Endothelial cell (in vitro differentiated cells): ENCODE measurements at regions not wholly inside any gene's neighbourhood (a gene's known extent, or its start where the extent isn't known, plus 50 kb on each side); places are given as distances from the start of the nearest gene placed in this dataset.

Experiments
- DNase-seq: peaks from one replicate; pipeline ENCODE4 v3.0.0; 2021; ENCODE audit warnings: low spot score
- H3K27ac Mint-ChIP-seq: one replicate; pipeline ENCODE4 v1.8.0; 2021; ENCODE audit warnings: mixed read lengths, inconsistent platforms; ENCODE audit not compliant: unreplicated experiment
- H3K27me3 Mint-ChIP-seq: one replicate; pipeline ENCODE4 v1.8.0; 2021; ENCODE audit warnings: mild to moderate bottlenecking, moderate library complexity, mixed read lengths, inconsistent platforms; ENCODE audit not compliant: unreplicated experiment
- H3K36me3 Mint-ChIP-seq: one replicate; pipeline ENCODE4 v1.8.0; 2021; ENCODE audit warnings: mild to moderate bottlenecking, low read depth, mixed read lengths, inconsistent platforms; ENCODE audit not compliant: unreplicated experiment
- H3K4me1 Mint-ChIP-seq: one replicate; pipeline ENCODE4 v1.8.0; 2021; ENCODE audit warnings: mild to moderate bottlenecking, mixed read lengths, inconsistent platforms; ENCODE audit not compliant: unreplicated experiment
- H3K4me3 Mint-ChIP-seq: one replicate; pipeline ENCODE4 v1.8.0; 2021; ENCODE audit warnings: mild to moderate bottlenecking, mixed read lengths, inconsistent platforms; ENCODE audit not compliant: unreplicated experiment
- H3K9me3 Mint-ChIP-seq: one replicate; pipeline ENCODE4 v1.8.0; 2021; ENCODE audit warnings: mixed read lengths, inconsistent platforms; ENCODE audit not compliant: unreplicated experiment
- TF ChIP-seq, protein P1 (sequence below): fragments of 200-600 bp; sonication (generic); IDR thresholded peaks from one replicate; pipeline ENCODE4 v1.5.0; 2021; ENCODE audit warnings: antibody characterized with exemption; ENCODE audit not compliant: unreplicated experiment

DNA sequence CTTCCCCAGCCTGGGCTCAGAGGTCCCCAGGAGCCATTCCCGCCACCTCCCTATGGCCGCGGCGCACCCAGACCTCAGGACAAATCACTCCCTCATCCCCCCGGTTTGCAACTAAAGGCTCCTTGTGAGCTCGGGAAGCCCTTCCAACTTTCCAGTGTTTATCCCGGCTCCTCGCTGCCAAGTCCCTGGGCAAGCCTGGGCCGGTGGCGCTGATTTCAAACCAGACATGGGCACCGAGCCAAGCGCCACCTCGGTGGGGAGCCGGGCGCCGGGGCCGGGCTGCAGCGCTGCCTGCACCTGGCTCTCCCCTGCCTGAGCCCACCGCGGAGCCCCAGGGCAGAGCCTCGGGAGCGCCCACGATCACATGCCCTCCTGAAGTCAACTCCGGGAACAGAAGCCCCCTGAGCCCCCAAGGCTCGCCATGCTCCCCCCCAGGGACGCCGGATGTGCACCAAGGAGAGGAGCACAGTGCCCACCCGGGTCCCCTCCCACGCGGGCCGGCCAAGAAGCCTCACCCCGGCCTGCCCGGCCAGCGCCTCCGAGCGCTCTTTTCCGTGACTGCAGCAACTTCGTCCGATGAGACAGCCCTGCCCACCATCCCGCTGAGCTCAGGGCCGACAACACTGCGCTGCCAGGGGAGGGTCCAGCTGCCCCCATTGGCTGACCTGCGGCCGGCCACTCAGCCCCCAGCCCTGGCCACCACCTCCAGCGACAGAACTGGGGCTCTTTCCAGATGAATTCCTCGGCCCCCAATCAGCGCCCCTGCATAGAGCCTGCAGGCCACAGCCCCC is 50.0 kb downstream of the NCOR2 start:
- H3K27me3 Mint-ChIP-seq = peaks cover 10% of the 10 kb centered on the region
- no peak overlapping the region for H3K4me3 Mint-ChIP-seq
- no peaks in the 10 kb centered on the region for H3K9me3 Mint-ChIP-seq
- TF ChIP-seq, protein P1, sequence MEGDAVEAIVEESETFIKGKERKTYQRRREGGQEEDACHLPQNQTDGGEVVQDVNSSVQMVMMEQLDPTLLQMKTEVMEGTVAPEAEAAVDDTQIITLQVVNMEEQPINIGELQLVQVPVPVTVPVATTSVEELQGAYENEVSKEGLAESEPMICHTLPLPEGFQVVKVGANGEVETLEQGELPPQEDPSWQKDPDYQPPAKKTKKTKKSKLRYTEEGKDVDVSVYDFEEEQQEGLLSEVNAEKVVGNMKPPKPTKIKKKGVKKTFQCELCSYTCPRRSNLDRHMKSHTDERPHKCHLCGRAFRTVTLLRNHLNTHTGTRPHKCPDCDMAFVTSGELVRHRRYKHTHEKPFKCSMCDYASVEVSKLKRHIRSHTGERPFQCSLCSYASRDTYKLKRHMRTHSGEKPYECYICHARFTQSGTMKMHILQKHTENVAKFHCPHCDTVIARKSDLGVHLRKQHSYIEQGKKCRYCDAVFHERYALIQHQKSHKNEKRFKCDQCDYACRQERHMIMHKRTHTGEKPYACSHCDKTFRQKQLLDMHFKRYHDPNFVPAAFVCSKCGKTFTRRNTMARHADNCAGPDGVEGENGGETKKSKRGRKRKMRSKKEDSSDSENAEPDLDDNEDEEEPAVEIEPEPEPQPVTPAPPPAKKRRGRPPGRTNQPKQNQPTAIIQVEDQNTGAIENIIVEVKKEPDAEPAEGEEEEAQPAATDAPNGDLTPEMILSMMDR = no peak
- peaks cover 54% of the 10 kb centered on the region for H3K4me1 Mint-ChIP-seq
- no peaks in the 10 kb centered on the region for H3K36me3 Mint-ChIP-seq
- no peak for DNase-seq
- H3K27ac Mint-ChIP-seq = no peak overlapping the region

DNA sequence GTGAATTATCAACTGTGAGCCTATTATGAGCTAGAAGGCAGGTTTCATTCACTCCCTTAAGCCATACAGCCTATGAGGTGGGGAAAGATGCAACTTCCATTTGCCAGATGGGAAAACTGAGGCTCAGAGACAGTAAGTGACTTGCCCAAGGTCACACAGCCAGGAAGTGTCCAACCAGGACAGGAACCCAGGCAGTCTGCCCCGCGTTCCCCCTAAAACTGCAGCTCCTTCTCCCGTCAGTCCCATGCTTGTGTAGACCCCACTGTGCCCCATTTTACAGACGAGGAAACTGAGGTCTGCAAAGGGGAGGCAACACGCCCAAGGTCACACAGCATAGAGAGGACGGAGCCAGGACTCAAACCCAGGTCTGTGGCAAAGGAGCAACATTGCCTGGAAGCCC is 50.6 kb downstream of the NCOR2 start:
- H3K36me3 Mint-ChIP-seq = peaks cover 4% of the 10 kb centered on the region
- no peak overlapping the region for H3K27ac Mint-ChIP-seq
- H3K9me3 Mint-ChIP-seq = no peaks in the 10 kb centered on the region
- DNase-seq = no peak
- peaks cover 11% of the 10 kb centered on the region for H3K27me3 Mint-ChIP-seq
- peaks cover 53% of the 10 kb centered on the region for H3K4me1 Mint-ChIP-seq
- H3K4me3 Mint-ChIP-seq = no peak overlapping the region
- TF ChIP-seq, protein P1 = no peak

DNA sequence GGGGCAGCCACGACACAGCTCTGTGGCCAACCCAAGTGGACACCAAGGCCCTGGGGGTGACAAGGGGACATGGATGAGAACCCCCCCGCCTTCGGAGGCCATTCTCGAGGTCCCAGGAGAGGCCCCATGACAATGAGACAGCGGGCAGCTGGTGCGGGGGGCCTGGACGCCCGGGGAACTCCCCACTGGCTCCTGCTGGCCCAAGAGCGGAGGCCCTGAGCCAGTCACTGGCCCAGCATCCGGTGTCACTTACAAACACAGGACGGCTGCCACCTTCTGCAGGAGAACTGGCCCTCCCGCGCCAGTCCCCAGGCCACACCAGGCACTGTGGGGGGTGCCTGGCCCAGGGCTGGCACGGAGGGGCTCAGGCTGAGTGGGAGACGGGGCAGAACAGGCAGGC is 51.4 kb downstream of the NCOR2 start:
- no peaks in the 10 kb centered on the region for H3K9me3 Mint-ChIP-seq
- H3K27me3 Mint-ChIP-seq = peaks cover 6% of the 10 kb centered on the region
- H3K4me1 Mint-ChIP-seq = peaks cover 44% of the 10 kb centered on the region
- DNase-seq = no peak
- TF ChIP-seq, protein P1 = no peak
- H3K27ac Mint-ChIP-seq = peak overlapping the region; percentile 2
- peaks cover 4% of the 10 kb centered on the region for H3K36me3 Mint-ChIP-seq
- H3K4me3 Mint-ChIP-seq = no peak overlapping the region

DNA sequence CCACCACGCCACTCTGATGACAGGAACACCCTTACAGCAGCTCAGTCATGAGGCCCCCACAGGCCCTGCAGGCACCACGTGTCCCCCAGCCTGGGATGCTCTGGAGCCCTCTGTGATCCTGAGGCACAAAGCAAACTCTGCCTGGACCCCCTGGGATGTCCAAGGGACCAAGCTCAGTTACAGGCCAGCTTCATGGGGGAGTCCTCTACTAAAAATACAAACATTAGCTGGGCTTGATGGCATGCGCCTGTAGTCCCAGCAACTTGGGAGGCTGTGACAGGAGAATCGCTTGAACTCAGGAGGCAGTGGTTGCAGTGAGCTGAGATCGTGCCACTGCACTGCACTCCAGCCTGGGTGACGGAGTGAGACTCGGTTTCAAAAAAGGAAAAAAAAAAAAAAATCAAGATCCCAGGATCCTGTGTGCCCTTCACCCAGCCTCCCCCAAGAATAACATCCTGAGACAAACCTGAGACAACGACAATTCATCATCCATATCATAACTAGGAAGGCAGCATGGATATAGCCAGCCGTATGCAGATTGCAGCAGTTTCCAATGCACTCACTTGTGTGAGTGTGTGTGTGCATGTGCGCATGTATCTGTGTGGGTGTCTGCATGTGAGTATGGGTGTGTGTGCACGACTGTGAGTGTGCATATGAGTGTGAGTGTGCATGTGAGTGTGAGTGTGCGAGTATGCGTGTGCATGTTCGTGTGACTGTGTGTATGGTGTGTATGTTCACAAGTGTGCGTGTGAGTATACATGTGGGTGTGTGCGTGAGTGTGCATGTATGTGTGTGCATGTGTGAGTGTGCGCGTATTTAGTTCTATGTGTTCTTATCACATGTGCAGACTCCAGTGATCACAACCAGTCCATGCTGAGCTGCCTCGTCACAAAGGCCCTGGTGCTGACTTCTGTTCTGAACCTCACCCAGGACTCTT is 52.1 kb downstream of the NCOR2 start:
- peaks cover 4% of the 10 kb centered on the region for H3K36me3 Mint-ChIP-seq
- TF ChIP-seq, protein P1 = no peak
- peak overlapping the region; percentile 59 for H3K4me3 Mint-ChIP-seq
- peaks cover 6% of the 10 kb centered on the region for H3K27me3 Mint-ChIP-seq
- H3K27ac Mint-ChIP-seq = peak overlapping the region; percentile 2
- no peaks in the 10 kb centered on the region for H3K9me3 Mint-ChIP-seq
- H3K4me1 Mint-ChIP-seq = peaks cover 45% of the 10 kb centered on the region
- no peak for DNase-seq
